Loucy (cell line): ENCODE measurements at regions not wholly inside any gene's neighbourhood (a gene's known extent, or its start where the extent isn't known, plus 50 kb on each side); places are given as distances from the start of the nearest gene placed in this dataset.

Experiments used
- H2AFZ ChIP-seq: fragments of 200-600 bp; sonication (generic); 2 replicates; pipeline ENCODE4 v1.6.0; 2016; ENCODE audit warnings: antibody characterized with exemption, mild to moderate bottlenecking, low read length, moderate library complexity
- H3F3A ChIP-seq: fragments of 200-600 bp; 2 replicates; pipeline ENCODE4 v1.6.0; 2016; ENCODE audit warnings: antibody characterized with exemption, low read depth, mild to moderate bottlenecking
- H3K27me3 ChIP-seq: fragments of 200-600 bp; sonication (generic); 2 replicates; pipeline ENCODE4 v1.6.1; 2014; ENCODE audit warnings: low read length, mild to moderate bottlenecking; ENCODE audit not compliant: insufficient read depth, poor library complexity, severe bottlenecking
- H3K36me3 ChIP-seq: fragments of 200-600 bp; sonication (generic); 2 replicates; pipeline ENCODE4 v1.6.1; 2016; ENCODE audit warnings: low read length; ENCODE audit not compliant: insufficient read depth
- H3K4me1 ChIP-seq: fragments of 200-600 bp; sonication (generic); 2 replicates; pipeline ENCODE4 v1.5.1; 2014; ENCODE audit warnings: low read length, mild to moderate bottlenecking; ENCODE audit not compliant: insufficient read depth, poor library complexity, severe bottlenecking
- H3K4me2 ChIP-seq: fragments of 200-600 bp; sonication (generic); 2 replicates; pipeline ENCODE4 v1.6.0; 2014; ENCODE audit warnings: antibody characterized with exemption, low read length, low read depth, mild to moderate bottlenecking; ENCODE audit not compliant: poor library complexity, severe bottlenecking
- H3K4me3 ChIP-seq: fragments of 200-600 bp; sonication (generic); 2 replicates; pipeline ENCODE4 v1.5.1; 2014; ENCODE audit warnings: low read length, mild to moderate bottlenecking, mixed read lengths; ENCODE audit not compliant: poor library complexity, severe bottlenecking
- H3K79me2 ChIP-seq: fragments of 200-600 bp; sonication (generic); 2 replicates; pipeline ENCODE4 v1.6.1; 2014; ENCODE audit warnings: low read length; ENCODE audit not compliant: insufficient read depth
- H3K9ac ChIP-seq: fragments of 200-600 bp; sonication (generic); 2 replicates; pipeline ENCODE4 v1.6.0; 2014; ENCODE audit warnings: mild to moderate bottlenecking, low read depth, low read length, moderate library complexity; ENCODE audit not compliant: poor library complexity, severe bottlenecking
- H3K9me2 ChIP-seq: fragments of 200-600 bp; sonication (generic); replicated peaks from 2 replicates; pipeline ENCODE4 v1.6.1; 2016; ENCODE audit warnings: low read depth, low read length, mixed read lengths
- H3K9me3 ChIP-seq: fragments of 200-600 bp; sonication (generic); 2 replicates; pipeline ENCODE4 v1.6.1; 2014; ENCODE audit warnings: mild to moderate bottlenecking, antibody characterized with exemption, low read length, low read depth; ENCODE audit not compliant: insufficient read depth
- H4K20me1 ChIP-seq: fragments of 200-600 bp; sonication (generic); 2 replicates; pipeline ENCODE4 v1.6.0; 2014; ENCODE audit warnings: antibody characterized with exemption, low read length, mild to moderate bottlenecking; ENCODE audit not compliant: insufficient read depth, poor library complexity, severe bottlenecking
- EZH2phosphoT487 ChIP-seq: fragments of 200-600 bp; IDR thresholded peaks from 2 replicates; pipeline ENCODE4 v1.6.1; 2018; ENCODE audit warnings: antibody characterized with exemption, mild to moderate bottlenecking, moderate library complexity, borderline replicate concordance
- TF ChIP-seq, protein P1 (sequence below): fragments of 200-600 bp; sonication (generic); conservative IDR thresholded peaks from 2 replicates; pipeline ENCODE4 v1.5.1; 2014; ENCODE audit warnings: mild to moderate bottlenecking, antibody characterized with exemption, low read length

DNA sequence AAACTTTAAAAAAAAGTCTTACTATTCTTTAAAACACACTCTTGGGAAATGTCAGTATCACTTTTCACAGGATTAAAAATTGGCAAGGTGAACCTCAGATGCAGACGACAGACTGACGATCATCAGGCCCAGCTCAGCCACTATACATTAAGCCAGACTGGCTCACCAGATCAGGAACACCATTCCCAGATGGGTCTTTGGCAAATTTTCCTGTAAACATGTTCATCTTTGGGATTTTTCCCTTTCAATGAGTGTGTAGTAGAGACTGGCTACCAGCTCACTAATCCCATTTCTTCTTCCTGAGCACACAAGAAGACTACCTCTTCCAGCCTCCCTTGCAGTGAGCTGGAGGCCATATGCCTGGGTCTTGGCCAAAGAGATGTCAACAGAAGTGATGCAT is 142.7 kb upstream of the CHST15 start:
- no peak for TF ChIP-seq EZH2phosphoT487
- TF ChIP-seq, protein P1, sequence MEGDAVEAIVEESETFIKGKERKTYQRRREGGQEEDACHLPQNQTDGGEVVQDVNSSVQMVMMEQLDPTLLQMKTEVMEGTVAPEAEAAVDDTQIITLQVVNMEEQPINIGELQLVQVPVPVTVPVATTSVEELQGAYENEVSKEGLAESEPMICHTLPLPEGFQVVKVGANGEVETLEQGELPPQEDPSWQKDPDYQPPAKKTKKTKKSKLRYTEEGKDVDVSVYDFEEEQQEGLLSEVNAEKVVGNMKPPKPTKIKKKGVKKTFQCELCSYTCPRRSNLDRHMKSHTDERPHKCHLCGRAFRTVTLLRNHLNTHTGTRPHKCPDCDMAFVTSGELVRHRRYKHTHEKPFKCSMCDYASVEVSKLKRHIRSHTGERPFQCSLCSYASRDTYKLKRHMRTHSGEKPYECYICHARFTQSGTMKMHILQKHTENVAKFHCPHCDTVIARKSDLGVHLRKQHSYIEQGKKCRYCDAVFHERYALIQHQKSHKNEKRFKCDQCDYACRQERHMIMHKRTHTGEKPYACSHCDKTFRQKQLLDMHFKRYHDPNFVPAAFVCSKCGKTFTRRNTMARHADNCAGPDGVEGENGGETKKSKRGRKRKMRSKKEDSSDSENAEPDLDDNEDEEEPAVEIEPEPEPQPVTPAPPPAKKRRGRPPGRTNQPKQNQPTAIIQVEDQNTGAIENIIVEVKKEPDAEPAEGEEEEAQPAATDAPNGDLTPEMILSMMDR, result no peak
- no peaks in the 10 kb centered on the region for H3K36me3 ChIP-seq
- H3K4me1 ChIP-seq, result no peaks in the 10 kb centered on the region
- no peaks in the 10 kb centered on the region for H3K79me2 ChIP-seq
- H3K4me3 ChIP-seq, result no peak overlapping the region
- H3F3A ChIP-seq, result no peaks in the 10 kb centered on the region
- no peaks in the 10 kb centered on the region for H4K20me1 ChIP-seq
- H3K9ac ChIP-seq, result no peak overlapping the region
- H3K9me2 ChIP-seq, result no peaks in the 10 kb centered on the region
- H2AFZ ChIP-seq, result no peak overlapping the region
- H3K27me3 ChIP-seq, result no peaks in the 10 kb centered on the region
- no peaks in the 10 kb centered on the region for H3K9me3 ChIP-seq
- no peak overlapping the region for H3K4me2 ChIP-seq

DNA sequence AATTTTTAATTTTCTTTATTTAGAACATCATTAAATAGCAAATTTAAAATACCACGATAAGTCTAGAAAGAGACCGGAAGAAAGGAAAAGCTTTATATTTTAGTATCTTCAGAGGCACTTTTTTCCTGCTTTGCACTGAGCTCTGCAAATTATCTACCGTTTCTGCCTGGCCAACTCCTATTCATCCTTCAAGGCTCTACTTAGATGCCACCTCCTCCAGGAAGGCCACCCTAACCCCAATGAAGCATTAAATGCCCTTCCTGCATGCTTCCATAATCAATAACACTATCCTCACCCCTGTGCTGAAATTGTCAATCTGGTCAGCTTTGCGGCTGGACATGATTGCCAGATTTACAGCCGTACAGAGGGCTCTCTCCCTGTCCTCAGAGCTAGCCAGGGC is 141.8 kb upstream of the CHST15 start:
- no peaks in the 10 kb centered on the region for H3K4me1 ChIP-seq

DNA sequence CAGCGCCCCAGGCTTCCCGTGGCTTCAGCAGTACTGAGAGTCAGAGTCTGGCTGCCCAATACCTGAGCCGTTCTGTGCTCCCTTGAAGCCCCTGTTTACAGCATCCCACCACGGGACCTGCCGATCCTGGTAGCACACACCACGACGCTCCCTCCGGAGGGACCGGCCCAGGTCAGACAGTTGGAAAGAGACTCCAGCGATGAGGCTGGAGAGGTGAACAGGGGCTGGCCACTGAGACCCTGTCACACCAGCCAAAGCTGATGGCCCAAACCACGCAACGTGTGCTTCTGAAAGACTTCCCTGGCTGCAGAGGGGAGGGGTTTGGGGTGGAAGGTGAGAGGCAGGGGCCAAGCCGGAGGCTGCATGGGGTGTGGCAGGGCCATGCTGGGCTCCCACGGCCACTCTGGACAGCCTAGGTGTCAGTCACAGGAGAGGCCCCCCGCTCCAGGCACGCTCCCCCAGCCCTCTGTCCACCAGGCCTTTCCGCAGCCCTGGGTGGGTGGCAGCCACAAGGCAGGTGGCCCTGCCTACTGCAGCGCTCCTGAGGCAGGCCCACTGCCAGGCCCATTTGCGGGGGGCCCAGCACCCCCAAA is 140.2 kb upstream of the CHST15 start:
- Histone ChIP-seq H3F3A (peaks cover 14% of the 10 kb centered on the region), H2AFZ (no peak overlapping the region), H3K4me2 (no peak overlapping the region), H3K9ac (no peak overlapping the region), H3K9me2 (no peaks in the 10 kb centered on the region), H4K20me1 (no peaks in the 10 kb centered on the region), H3K9me3 (peaks cover 12% of the 10 kb centered on the region; the same call in 1 of the 2 replicates), H3K36me3 (no peaks in the 10 kb centered on the region), H3K4me3 (no peak overlapping the region), H3K27me3 (no peaks in the 10 kb centered on the region), H3K79me2 (no peaks in the 10 kb centered on the region), H3K4me1 (no peaks in the 10 kb centered on the region)
- no peak for TF ChIP-seq EZH2phosphoT487
- TF ChIP-seq, protein P1, result no peak

More for the DNA sequence above, 141.8 kb upstream of the CHST15 start:
- H3K79me2 ChIP-seq, result no peaks in the 10 kb centered on the region
- peaks cover 1% of the 10 kb centered on the region; the same call in 1 of the 2 replicates for H3K9me3 ChIP-seq
- H3K36me3 ChIP-seq, result no peaks in the 10 kb centered on the region
- no peaks in the 10 kb centered on the region for H3K9me2 ChIP-seq
- H2AFZ ChIP-seq, result no peak overlapping the region
- TF ChIP-seq, protein P1, result no peak
- TF ChIP-seq EZH2phosphoT487, result no peak
- H3K9ac ChIP-seq, result no peak overlapping the region
- H3K4me3 ChIP-seq, result no peak overlapping the region
- peaks cover 1% of the 10 kb centered on the region; the same call in 1 of the 2 replicates for H3F3A ChIP-seq
- H3K27me3 ChIP-seq, result no peaks in the 10 kb centered on the region
- no peak overlapping the region for H3K4me2 ChIP-seq
- no peaks in the 10 kb centered on the region for H4K20me1 ChIP-seq
